ENCODE measurements at regions not wholly inside any gene's neighbourhood (a gene's known extent, or its start where the extent isn't known, plus 50 kb on each side); places are given as distances from the start of the nearest gene placed in this dataset.

GRCh38 chr21:31426235-31426797, 82.3 kb upstream of the TIAM1 start:
- TF ChIP-seq CTCF (IDR thresholded peaks at IDR 0.05; ENCODE audit: low read depth, low read length, missing input control): no peak
- TF ChIP-seq EGR1 (IDR thresholded peaks at IDR 0.05; ENCODE audit: low read depth in 2 of 2): no peak
- TF ChIP-seq TAF1 (conservative IDR thresholded peaks at IDR 0.05): no peak
- TF ChIP-seq REST (IDR thresholded peaks at IDR 0.05): no peak
- TF ChIP-seq RAD21 (IDR thresholded peaks at IDR 0.05): no peak
- TF ChIP-seq RXRA (IDR thresholded peaks at IDR 0.05): no peak
- TF ChIP-seq YY1 (IDR thresholded peaks at IDR 0.05): no peak
- no peak for TF ChIP-seq GABPA (IDR thresholded peaks at IDR 0.05 in 1 of 2, conservative IDR thresholded peaks at IDR 0.05 in 1 of 2)
- no peak for TF ChIP-seq ATF3 (IDR thresholded peaks at IDR 0.05)
- no peak for TF ChIP-seq JUND (IDR thresholded peaks at IDR 0.05)
- no peak for TF ChIP-seq ZBTB33 (IDR thresholded peaks at IDR 0.05)
- TF ChIP-seq SP1 (IDR thresholded peaks at IDR 0.05): no peak
- no peak for TF ChIP-seq MAX (IDR thresholded peaks at IDR 0.05)

Data from liver (tissue), 3 donors.